ENCODE measurements at regions not wholly inside any gene's neighbourhood (a gene's known extent, or its start where the extent isn't known, plus 50 kb on each side); places are given as distances from the start of the nearest gene placed in this dataset.

- DNase-seq (ENCODE audit: low read depth in 1 of 2, low spot score in 1 of 2), result no peak
These were observed 617.5 kb downstream of the ZPLD1 start for GRCh38 chr3:103052236-103052830.

- DNase-seq (ENCODE audit: low read depth in 1 of 2, low spot score in 1 of 2), result no peak
These were observed 620.3 kb downstream of the ZPLD1 start for GRCh38 chr3:103055021-103055520.

- DNase-seq (ENCODE audit: low read depth in 1 of 2, low spot score in 1 of 2), result no peak
These were observed 621.7 kb downstream of the ZPLD1 start for GRCh38 chr3:103056542-103056941.

GRCh38 chr3:103057003-103057402, 622.2 kb downstream of the ZPLD1 start:
- DNase-seq (ENCODE audit: low read depth in 1 of 2, low spot score in 1 of 2), result no peak

- DNase-seq (ENCODE audit: low read depth in 1 of 2, low spot score in 1 of 2), result no peak
These were observed 622.7 kb downstream of the ZPLD1 start for GRCh38 chr3:103057487-103057886.

GRCh38 chr3:103059432-103059831, 624.6 kb downstream of the ZPLD1 start:
- no peak for DNase-seq (ENCODE audit: low read depth in 1 of 2, low spot score in 1 of 2)

GRCh38 chr3:103060242-103060641, 625.4 kb downstream of the ZPLD1 start:
- DNase-seq (ENCODE audit: low read depth in 1 of 2, low spot score in 1 of 2), result no peak

- no peak for DNase-seq (ENCODE audit: low read depth in 1 of 2, low spot score in 1 of 2)
These were observed 633.1 kb downstream of the ZPLD1 start for GRCh38 chr3:103067963-103068362.

- DNase-seq (ENCODE audit: low read depth in 1 of 2, low spot score in 1 of 2), result no peak
These were observed 640.5 kb downstream of the ZPLD1 start for GRCh38 chr3:103075282-103075681.

GRCh38 chr3:103077910-103078309, 643.1 kb downstream of the ZPLD1 start:
- no peak for DNase-seq (ENCODE audit: low read depth in 1 of 2, low spot score in 1 of 2)

- DNase-seq (ENCODE audit: low read depth in 1 of 2, low spot score in 1 of 2), result no peak
These were observed 647.7 kb downstream of the ZPLD1 start for GRCh38 chr3:103082501-103082900.

GRCh38 chr3:103083848-103084631, 649.2 kb downstream of the ZPLD1 start:
- DNase-seq (ENCODE audit: low read depth in 1 of 2, low spot score in 1 of 2), result no peak

- no peak for DNase-seq (ENCODE audit: low read depth in 1 of 2, low spot score in 1 of 2)
These were observed 650.6 kb downstream of the ZPLD1 start for GRCh38 chr3:103085465-103085864.

GRCh38 chr3:103089758-103090157, 654.9 kb downstream of the ZPLD1 start:
- DNase-seq (ENCODE audit: low read depth in 1 of 2, low spot score in 1 of 2), result no peak

- no peak for DNase-seq (ENCODE audit: low read depth in 1 of 2, low spot score in 1 of 2)
These were observed 670.4 kb downstream of the ZPLD1 start for GRCh38 chr3:103105206-103105605.

GRCh38 chr3:103112273-103112672, 677.5 kb downstream of the ZPLD1 start:
- no peak for DNase-seq (ENCODE audit: low read depth in 1 of 2, low spot score in 1 of 2)

GRCh38 chr3:103126115-103126514, 691.3 kb downstream of the ZPLD1 start:
- DNase-seq (ENCODE audit: low read depth in 1 of 2, low spot score in 1 of 2), result no peak

- DNase-seq (ENCODE audit: low read depth in 1 of 2, low spot score in 1 of 2), result no peak
These were observed 692.3 kb downstream of the ZPLD1 start for GRCh38 chr3:103127098-103127630.

GRCh38 chr3:103127737-103128136, 692.9 kb downstream of the ZPLD1 start:
- DNase-seq (ENCODE audit: low read depth in 1 of 2, low spot score in 1 of 2), result no peak

GRCh38 chr3:103134023-103134724, 699.4 kb downstream of the ZPLD1 start:
- DNase-seq (ENCODE audit: low read depth in 1 of 2, low spot score in 1 of 2), result no peak

- no peak for DNase-seq (ENCODE audit: low read depth in 1 of 2, low spot score in 1 of 2)
These were observed 701.8 kb downstream of the ZPLD1 start for GRCh38 chr3:103136621-103137020.

- DNase-seq (ENCODE audit: low read depth in 1 of 2, low spot score in 1 of 2), result no peak
These were observed 703.0 kb downstream of the ZPLD1 start for GRCh38 chr3:103137830-103138229.

All from stimulated activated CD4-positive, alpha-beta T cell treated with anti-CD3 and anti-CD28 coated beads, Interleukin-15, amount 100 ng/mL, for 1 hour (primary cell).